Fibroblast of upper back skin (primary cell): ENCODE measurements at regions not wholly inside any gene's neighbourhood (a gene's known extent, or its start where the extent isn't known, plus 50 kb on each side); places are given as distances from the start of the nearest gene placed in this dataset.
"Not testable (repeated sequence)": the region's sequence is repeated elsewhere in the genome, so short reads cannot be mapped to it uniquely, and the experiment has no call there.

Experiments used
- DNase-seq: peaks from one replicate; pipeline ENCODE4 v3.0.0-alpha.2; 2013

GRCh38 chr4:100023800-100024199 is 73.7 kb upstream of the H2AZ1 start:
- no peak for DNase-seq

- peak; percentile 24 for DNase-seq
These were observed 72.7 kb upstream of the H2AZ1 start for GRCh38 chr4:100022792-100023222.

GRCh38 chr4:100019821-100020220 is 69.7 kb upstream of the H2AZ1 start:
- no peak for DNase-seq

GRCh38 chr4:100017637-100018310 is 67.7 kb upstream of the H2AZ1 start:
- DNase-seq: no peak

GRCh38 chr4:100016191-100016590 is 66.1 kb upstream of the H2AZ1 start:
- no peak for DNase-seq

- no peak for DNase-seq
These were observed 64.5 kb upstream of the H2AZ1 start for GRCh38 chr4:100014616-100015015.

GRCh38 chr4:100009490-100009889 is 59.4 kb upstream of the H2AZ1 start:
- peak; percentile 58 for DNase-seq

GRCh38 chr4:100008048-100008447 is 58.0 kb upstream of the H2AZ1 start:
- DNase-seq: peak; percentile 83

- DNase-seq: not testable (repeated sequence)
These were observed 56.1 kb upstream of the H2AZ1 start for GRCh38 chr4:100006161-100006560.
